ENCODE measurements at regions not wholly inside any gene's neighbourhood (a gene's known extent, or its start where the extent isn't known, plus 50 kb on each side); places are given as distances from the start of the nearest gene placed in this dataset.

GRCh38 chrX:39251995-39252394, 450.7 kb downstream of the MID1IP1 start:
- Histone ChIP-seq H3K36me3 (ENCODE audit: insufficient read depth, insufficient read length, low read length) (no peaks in the 10 kb centered on the region), H3K9me3 (ENCODE audit: insufficient read depth, low read length) (peaks cover 7% of the 10 kb centered on the region; the same call in 1 of the 2 replicates), H3K27me3 (ENCODE audit: insufficient read depth, insufficient read length) (no peaks in the 10 kb centered on the region), H3K4me1 (ENCODE audit: insufficient read depth, insufficient read length) (no peaks in the 10 kb centered on the region), H3K4me3 (ENCODE audit: insufficient read length, low read depth) (no peak overlapping the region), H3K9ac (ENCODE audit: insufficient read length, low read depth) (no peak overlapping the region)
- DNase-seq (ENCODE audit: low read depth, low spot score) = no peak
- TF ChIP-seq YY1 (IDR thresholded peaks at IDR 0.05; ENCODE audit: insufficient read depth, insufficient read length) = no peak
- no peak for TF ChIP-seq SUZ12 (IDR thresholded peaks at IDR 0.05; ENCODE audit: extremely low read depth, insufficient read depth, insufficient read length)
- no peak for TF ChIP-seq ZNF274 (IDR thresholded peaks at IDR 0.05; ENCODE audit: low read depth, low read length)

- no peaks in the 10 kb centered on the region for H3K4me1 ChIP-seq (ENCODE audit: insufficient read depth, insufficient read length)
- no peak for DNase-seq (ENCODE audit: low read depth, low spot score)
- H3K36me3 ChIP-seq (ENCODE audit: insufficient read depth, insufficient read length, low read length) = no peaks in the 10 kb centered on the region
- H3K9ac ChIP-seq (ENCODE audit: insufficient read length, low read depth) = no peak overlapping the region
- no peak overlapping the region for H3K4me3 ChIP-seq (ENCODE audit: insufficient read length, low read depth)
- H3K27me3 ChIP-seq (ENCODE audit: insufficient read depth, insufficient read length) = no peaks in the 10 kb centered on the region
- TF ChIP-seq YY1 (IDR thresholded peaks at IDR 0.05; ENCODE audit: insufficient read depth, insufficient read length) = no peak
- no peak for TF ChIP-seq ZNF274 (IDR thresholded peaks at IDR 0.05; ENCODE audit: low read depth, low read length)
- TF ChIP-seq SUZ12 (IDR thresholded peaks at IDR 0.05; ENCODE audit: extremely low read depth, insufficient read depth, insufficient read length) = no peak
- H3K9me3 ChIP-seq (ENCODE audit: insufficient read depth, low read length) = peaks cover 7% of the 10 kb centered on the region; the same call in 1 of the 2 replicates
These were observed 452.3 kb downstream of the MID1IP1 start for GRCh38 chrX:39253551-39253950.

GRCh38 chrX:39258331-39258730, 457.1 kb downstream of the MID1IP1 start:
- Histone ChIP-seq H3K9me3 (ENCODE audit: insufficient read depth, low read length) (peaks cover 5% of the 10 kb centered on the region; the same call in 1 of the 2 replicates), H3K4me3 (ENCODE audit: insufficient read length, low read depth) (no peak overlapping the region), H3K36me3 (ENCODE audit: insufficient read depth, insufficient read length, low read length) (no peaks in the 10 kb centered on the region), H3K9ac (ENCODE audit: insufficient read length, low read depth) (no peak overlapping the region), H3K4me1 (ENCODE audit: insufficient read depth, insufficient read length) (no peaks in the 10 kb centered on the region), H3K27me3 (ENCODE audit: insufficient read depth, insufficient read length) (no peaks in the 10 kb centered on the region)
- no peak for TF ChIP-seq ZNF274 (IDR thresholded peaks at IDR 0.05; ENCODE audit: low read depth, low read length)
- TF ChIP-seq SUZ12 (IDR thresholded peaks at IDR 0.05; ENCODE audit: extremely low read depth, insufficient read depth, insufficient read length) = no peak
- no peak for TF ChIP-seq YY1 (IDR thresholded peaks at IDR 0.05; ENCODE audit: insufficient read depth, insufficient read length)
- no peak for DNase-seq (ENCODE audit: low read depth, low spot score)

- no peaks in the 10 kb centered on the region for H3K36me3 ChIP-seq (ENCODE audit: insufficient read depth, insufficient read length, low read length)
- no peak overlapping the region for H3K9ac ChIP-seq (ENCODE audit: insufficient read length, low read depth)
- H3K4me3 ChIP-seq (ENCODE audit: insufficient read length, low read depth) = no peak overlapping the region
- H3K9me3 ChIP-seq (ENCODE audit: insufficient read depth, low read length) = peaks cover 2% of the 10 kb centered on the region; the same call in 1 of the 2 replicates
- H3K27me3 ChIP-seq (ENCODE audit: insufficient read depth, insufficient read length) = no peaks in the 10 kb centered on the region
- H3K4me1 ChIP-seq (ENCODE audit: insufficient read depth, insufficient read length) = no peaks in the 10 kb centered on the region
- no peak for DNase-seq (ENCODE audit: low read depth, low spot score)
- TF ChIP-seq ZNF274 (IDR thresholded peaks at IDR 0.05; ENCODE audit: low read depth, low read length) (no peak), YY1 (IDR thresholded peaks at IDR 0.05; ENCODE audit: insufficient read depth, insufficient read length) (no peak), SUZ12 (IDR thresholded peaks at IDR 0.05; ENCODE audit: extremely low read depth, insufficient read depth, insufficient read length) (no peak)
These were observed 459.7 kb downstream of the MID1IP1 start for GRCh38 chrX:39260965-39261364.

DNA sequence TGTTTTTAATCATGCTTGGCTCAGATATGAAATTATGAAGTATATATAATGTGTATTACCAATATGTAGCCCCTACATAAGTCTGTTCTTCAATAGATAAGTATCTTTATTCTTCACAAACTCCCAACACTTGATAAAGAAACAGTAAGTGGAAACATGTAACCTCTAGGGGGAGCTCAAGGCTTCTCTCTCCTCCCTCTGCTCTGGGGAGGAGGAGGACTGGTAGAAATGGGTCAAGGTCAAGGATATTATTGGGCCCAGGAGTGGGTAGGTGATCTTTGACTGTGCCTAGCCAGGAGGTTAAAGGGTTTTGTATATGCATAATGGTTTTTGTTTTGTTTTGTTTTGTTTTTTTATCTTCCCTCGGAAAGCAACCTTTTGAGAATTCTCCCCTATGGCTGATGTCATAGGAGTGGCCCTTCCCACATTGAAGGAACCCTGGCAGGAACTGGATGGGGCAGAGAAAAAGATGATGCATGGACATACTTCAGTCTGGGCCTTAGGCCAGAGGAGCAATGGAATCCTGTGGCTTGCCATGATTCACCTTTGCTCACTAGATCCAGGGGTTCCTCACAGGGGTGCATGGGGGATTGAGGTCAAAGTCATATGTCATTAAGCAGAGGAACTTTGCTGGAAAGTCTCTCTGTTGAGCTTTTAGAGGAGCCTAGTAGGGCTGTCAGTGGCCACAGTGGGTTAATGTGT, 460.3 kb downstream of the MID1IP1 start:
- H3K4me3 ChIP-seq (ENCODE audit: insufficient read length, low read depth) = no peak overlapping the region
- H3K9ac ChIP-seq (ENCODE audit: insufficient read length, low read depth) = no peak overlapping the region
- TF ChIP-seq YY1 (IDR thresholded peaks at IDR 0.05; ENCODE audit: insufficient read depth, insufficient read length) (no peak), SUZ12 (IDR thresholded peaks at IDR 0.05; ENCODE audit: extremely low read depth, insufficient read depth, insufficient read length) (no peak), ZNF274 (IDR thresholded peaks at IDR 0.05; ENCODE audit: low read depth, low read length) (no peak)
- peak; percentile 36 for DNase-seq (ENCODE audit: low read depth, low spot score)
- no peaks in the 10 kb centered on the region for H3K36me3 ChIP-seq (ENCODE audit: insufficient read depth, insufficient read length, low read length)
- H3K27me3 ChIP-seq (ENCODE audit: insufficient read depth, insufficient read length) = no peaks in the 10 kb centered on the region
- H3K4me1 ChIP-seq (ENCODE audit: insufficient read depth, insufficient read length) = no peaks in the 10 kb centered on the region
- H3K9me3 ChIP-seq (ENCODE audit: insufficient read depth, low read length) = no peaks in the 10 kb centered on the region

GRCh38 chrX:39262641-39263040, 461.4 kb downstream of the MID1IP1 start:
- no peak for DNase-seq (ENCODE audit: low read depth, low spot score)
- TF ChIP-seq YY1 (IDR thresholded peaks at IDR 0.05; ENCODE audit: insufficient read depth, insufficient read length) = no peak
- TF ChIP-seq ZNF274 (IDR thresholded peaks at IDR 0.05; ENCODE audit: low read depth, low read length) = no peak
- TF ChIP-seq SUZ12 (IDR thresholded peaks at IDR 0.05; ENCODE audit: extremely low read depth, insufficient read depth, insufficient read length) = no peak
- H3K4me1 ChIP-seq (ENCODE audit: insufficient read depth, insufficient read length) = no peaks in the 10 kb centered on the region
- H3K9ac ChIP-seq (ENCODE audit: insufficient read length, low read depth) = no peak overlapping the region
- H3K4me3 ChIP-seq (ENCODE audit: insufficient read length, low read depth) = no peak overlapping the region
- H3K36me3 ChIP-seq (ENCODE audit: insufficient read depth, insufficient read length, low read length) = no peaks in the 10 kb centered on the region
- H3K27me3 ChIP-seq (ENCODE audit: insufficient read depth, insufficient read length) = no peaks in the 10 kb centered on the region
- H3K9me3 ChIP-seq (ENCODE audit: insufficient read depth, low read length) = no peaks in the 10 kb centered on the region

DNA sequence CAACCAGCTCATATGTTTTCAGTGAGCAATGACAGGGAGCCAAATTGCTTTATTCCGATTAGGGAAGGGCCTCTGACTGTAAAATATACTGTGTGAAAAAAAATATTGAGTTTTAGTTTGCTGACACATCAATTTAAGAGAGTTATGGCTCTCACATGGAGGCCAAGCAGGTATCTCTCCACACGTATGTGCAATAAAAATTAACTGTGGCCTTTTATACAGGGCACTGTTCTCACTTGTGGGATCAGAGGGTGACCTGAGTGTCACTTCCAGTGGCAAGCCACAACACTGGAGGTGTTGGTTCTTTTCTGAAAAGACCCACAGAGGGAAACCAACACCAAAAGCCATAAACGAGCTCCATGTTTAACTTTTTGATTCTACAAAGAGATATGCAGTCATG, 462.8 kb downstream of the MID1IP1 start:
- Histone ChIP-seq H3K9ac (ENCODE audit: insufficient read length, low read depth) (no peak overlapping the region), H3K9me3 (ENCODE audit: insufficient read depth, low read length) (no peaks in the 10 kb centered on the region), H3K36me3 (ENCODE audit: insufficient read depth, insufficient read length, low read length) (no peaks in the 10 kb centered on the region), H3K4me1 (ENCODE audit: insufficient read depth, insufficient read length) (no peaks in the 10 kb centered on the region), H3K4me3 (ENCODE audit: insufficient read length, low read depth) (no peak overlapping the region), H3K27me3 (ENCODE audit: insufficient read depth, insufficient read length) (no peaks in the 10 kb centered on the region)
- DNase-seq (ENCODE audit: low read depth, low spot score) = no peak
- no peak for TF ChIP-seq SUZ12 (IDR thresholded peaks at IDR 0.05; ENCODE audit: extremely low read depth, insufficient read depth, insufficient read length)

Measured in NT2/D1 (cell line).